NCI-H1436 (cell line): ENCODE measurements at regions not wholly inside any gene's neighbourhood (a gene's known extent, or its start where the extent isn't known, plus 50 kb on each side); places are given as distances from the start of the nearest gene placed in this dataset.
"Not testable (repeated sequence)": the region's sequence is repeated elsewhere in the genome, so short reads cannot be mapped to it uniquely, and the experiment has no call there.

Source experiments
- DNase-seq: peaks from one replicate; lab custom pipeline; 2025; lab: John Stamatoyannopoulos, UW

- DNase-seq, result no peak
Observed at GRCh38 chr12:30203981-30204380, 420.2 kb upstream of the TMTC1 start.

GRCh38 chr12:30202521-30203254 lies 418.9 kb upstream of the TMTC1 start:
- no peak for DNase-seq

GRCh38 chr12:30201301-30202160 lies 417.8 kb upstream of the TMTC1 start:
- no peak for DNase-seq

- DNase-seq, result no peak
Observed at GRCh38 chr12:30200864-30201263, 417.1 kb upstream of the TMTC1 start.

GRCh38 chr12:30197392-30198057 lies 413.8 kb upstream of the TMTC1 start:
- DNase-seq, result no peak

- DNase-seq, result no peak
Observed at GRCh38 chr12:30191696-30192455, 408.1 kb upstream of the TMTC1 start.

- no peak for DNase-seq
Observed at GRCh38 chr12:30188602-30189326, 405.0 kb upstream of the TMTC1 start.

- DNase-seq, result no peak
Observed at GRCh38 chr12:30187426-30187825, 403.7 kb upstream of the TMTC1 start.

GRCh38 chr12:30181334-30181733 lies 397.6 kb upstream of the TMTC1 start:
- no peak for DNase-seq

GRCh38 chr12:30180602-30181001 lies 396.9 kb upstream of the TMTC1 start:
- no peak for DNase-seq

GRCh38 chr12:30178916-30179315 lies 395.2 kb upstream of the TMTC1 start:
- DNase-seq, result no peak

GRCh38 chr12:30169839-30170591 lies 386.3 kb upstream of the TMTC1 start:
- DNase-seq, result no peak

- DNase-seq, result no peak
Observed at GRCh38 chr12:30166006-30166795, 382.5 kb upstream of the TMTC1 start.

- no peak for DNase-seq
Observed at GRCh38 chr12:30164382-30165318, 380.9 kb upstream of the TMTC1 start.

GRCh38 chr12:30156833-30157232 lies 373.1 kb upstream of the TMTC1 start:
- not testable (repeated sequence) for DNase-seq

GRCh38 chr12:30155001-30155730 lies 371.4 kb upstream of the TMTC1 start:
- no peak for DNase-seq

- no peak for DNase-seq
Observed at GRCh38 chr12:30153981-30154380, 370.2 kb upstream of the TMTC1 start.

GRCh38 chr12:30152705-30153104 lies 369.0 kb upstream of the TMTC1 start:
- no peak for DNase-seq
